GM21423 (cell line): ENCODE measurements at regions not wholly inside any gene's neighbourhood (a gene's known extent, or its start where the extent isn't known, plus 50 kb on each side); places are given as distances from the start of the nearest gene placed in this dataset.
"Not testable (repeated sequence)": the region's sequence is repeated elsewhere in the genome, so short reads cannot be mapped to it uniquely, and the experiment has no call there.

Experiments
- ATAC-seq: cut with Tn5 transposase; IDR thresholded peaks from one replicate; pipeline ENCODE4 v1.9.1; 2021; ENCODE audit warnings: mild to moderate bottlenecking, moderate library complexity; ENCODE audit not compliant: unreplicated experiment

GRCh38 chr5:12214267-12215015, 310.2 kb upstream of the CTNND2 start:
- no peak for ATAC-seq

- no peak for ATAC-seq
Observed at GRCh38 chr5:12208366-12209100, 304.3 kb upstream of the CTNND2 start.

GRCh38 chr5:12204761-12205160, 300.5 kb upstream of the CTNND2 start:
- no peak for ATAC-seq

- no peak for ATAC-seq
Observed at GRCh38 chr5:12193536-12193935, 289.3 kb upstream of the CTNND2 start.

GRCh38 chr5:12183003-12183402, 278.8 kb upstream of the CTNND2 start:
- ATAC-seq: no peak

GRCh38 chr5:12177851-12178250, 273.6 kb upstream of the CTNND2 start:
- no peak for ATAC-seq

GRCh38 chr5:12177225-12177624, 273.0 kb upstream of the CTNND2 start:
- no peak for ATAC-seq

- no peak for ATAC-seq
Observed at GRCh38 chr5:12175914-12176585, 271.8 kb upstream of the CTNND2 start.

GRCh38 chr5:12174734-12175133, 270.5 kb upstream of the CTNND2 start:
- ATAC-seq: no peak

- no peak for ATAC-seq
Observed at GRCh38 chr5:12169536-12169935, 265.3 kb upstream of the CTNND2 start.

GRCh38 chr5:12162863-12163262, 258.6 kb upstream of the CTNND2 start:
- ATAC-seq: no peak

GRCh38 chr5:12147513-12147912, 243.3 kb upstream of the CTNND2 start:
- ATAC-seq: no peak

- ATAC-seq: no peak
Observed at GRCh38 chr5:12141496-12141895, 237.2 kb upstream of the CTNND2 start.

- no peak for ATAC-seq
Observed at GRCh38 chr5:12133520-12133919, 229.3 kb upstream of the CTNND2 start.

- ATAC-seq: not testable (repeated sequence)
Observed at GRCh38 chr5:12131020-12131419, 226.8 kb upstream of the CTNND2 start.

GRCh38 chr5:12125895-12126294, 221.6 kb upstream of the CTNND2 start:
- ATAC-seq: no peak

GRCh38 chr5:12119657-12120056, 215.4 kb upstream of the CTNND2 start:
- ATAC-seq: no peak

GRCh38 chr5:12114075-12114474, 209.8 kb upstream of the CTNND2 start:
- ATAC-seq: no peak

- ATAC-seq: no peak
Observed at GRCh38 chr5:12113062-12113461, 208.8 kb upstream of the CTNND2 start.

GRCh38 chr5:12111261-12111660, 207.0 kb upstream of the CTNND2 start:
- no peak for ATAC-seq

- no peak for ATAC-seq
Observed at GRCh38 chr5:12110629-12111028, 206.4 kb upstream of the CTNND2 start.
